Ectodermal cell (in vitro differentiated cells): ENCODE measurements at regions not wholly inside any gene's neighbourhood (a gene's known extent, or its start where the extent isn't known, plus 50 kb on each side); places are given as distances from the start of the nearest gene placed in this dataset.

Experiments used
- H3K27ac ChIP-seq: 2 replicates; pipeline ENCODE4 v1.7.0; 2013; ENCODE audit warnings: mild to moderate bottlenecking, low read depth, low read length; ENCODE audit not compliant: insufficient read depth, poor library complexity, severe bottlenecking
- H3K27me3 ChIP-seq: 2 replicates; pipeline ENCODE4 v1.7.0; 2013; ENCODE audit warnings: mild to moderate bottlenecking, low read length; ENCODE audit not compliant: insufficient read depth, control insufficient read depth, poor library complexity, severe bottlenecking
- H3K36me3 ChIP-seq: one replicate; pipeline ENCODE4 v1.7.0; 2013; ENCODE audit warnings: low read length; ENCODE audit not compliant: control insufficient read depth, insufficient read depth
- H3K4me1 ChIP-seq: one replicate; pipeline ENCODE4 v1.7.0; 2013; ENCODE audit warnings: low read length; ENCODE audit not compliant: control insufficient read depth, insufficient read depth
- H3K4me3 ChIP-seq: 2 replicates; pipeline ENCODE4 v1.7.0; 2013; ENCODE audit warnings: low read depth, low read length, control low read depth; ENCODE audit not compliant: insufficient read depth
- H3K9me3 ChIP-seq: 2 replicates; pipeline ENCODE4 v1.7.0; 2013; ENCODE audit warnings: mild to moderate bottlenecking, low read length, moderate library complexity; ENCODE audit not compliant: control insufficient read depth
- WGBS, 2 experiments: methylation state at CpG; one replicate each; pipeline ENCODE4 v1.1.7; 2013; ENCODE audit warnings: missing lambda C conversion rate in 2 of 2; 5-methylcytosine and 5-hydroxymethylcytosine counted together

DNA sequence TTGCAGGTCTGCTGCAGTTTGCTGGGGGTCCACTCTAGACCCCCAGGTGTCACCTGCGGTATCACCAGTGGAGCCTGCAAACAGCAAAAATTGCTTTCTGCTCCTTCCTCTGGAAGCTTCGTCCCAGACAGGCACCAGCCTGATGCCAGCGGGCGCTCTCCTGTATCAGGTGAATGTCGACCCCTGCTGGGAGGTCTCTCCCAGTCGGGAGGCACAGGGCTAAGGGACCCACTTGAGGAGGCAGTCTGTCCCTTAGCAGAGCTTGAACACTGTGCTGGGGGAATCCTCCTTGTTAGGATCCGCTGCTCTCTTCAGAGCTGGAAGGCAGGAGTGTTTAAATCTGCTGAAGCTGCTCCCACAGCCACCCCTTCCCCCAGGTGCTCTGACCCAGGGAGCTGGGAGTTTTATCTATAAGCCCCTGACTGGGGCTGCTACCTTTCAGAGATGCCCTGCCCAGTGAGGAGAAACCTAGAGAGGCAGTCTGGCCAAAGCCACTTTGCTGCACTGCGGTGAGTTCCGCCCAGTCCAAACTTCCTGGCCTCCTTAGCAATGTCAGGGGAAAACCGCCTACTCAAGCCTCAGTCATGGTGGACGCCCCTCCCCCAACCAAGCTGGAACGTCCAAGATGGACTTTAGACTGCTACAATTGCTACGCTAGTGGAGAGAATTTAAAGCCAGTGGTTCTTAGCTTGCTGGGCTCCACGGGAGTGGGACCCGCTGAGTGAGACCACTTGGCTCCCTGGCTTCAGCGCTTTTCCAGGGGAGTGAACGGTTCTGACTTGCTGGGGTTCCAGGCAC, 652.5 kb downstream of the KCNJ3 start:
- Histone ChIP-seq H3K36me3 (no peaks in the 10 kb centered on the region), H3K9me3 (no peaks in the 10 kb centered on the region), H3K27me3 (no peaks in the 10 kb centered on the region), H3K27ac (no peak overlapping the region), H3K4me1 (no peaks in the 10 kb centered on the region), H3K4me3 (no peak overlapping the region)
- 90 to 92% methylated on average over 17 of the region's 17 CpGs for WGBS, 2 experiments

DNA sequence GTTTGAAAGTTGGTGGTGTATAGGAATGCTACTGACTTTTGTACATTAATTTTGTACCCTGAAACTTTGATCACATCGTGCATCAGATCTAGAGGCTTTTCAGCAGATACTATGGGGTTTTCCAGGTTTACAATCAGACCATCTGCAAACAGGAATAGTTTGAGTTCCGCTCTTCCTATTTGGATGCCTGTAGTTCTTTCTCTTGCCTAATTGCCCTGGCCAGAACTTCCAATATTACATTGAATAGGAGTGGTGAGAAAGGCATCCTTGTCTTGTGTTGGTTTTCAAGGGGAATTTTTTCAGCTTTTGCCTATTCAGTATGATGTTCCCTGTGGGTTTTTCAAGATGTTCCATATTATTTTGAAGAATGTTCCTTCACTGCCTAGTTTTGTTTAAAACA, 633.5 kb downstream of the KCNJ3 start:
- no peaks in the 10 kb centered on the region for H3K9me3 ChIP-seq
- H3K4me3 ChIP-seq = no peak overlapping the region
- H3K36me3 ChIP-seq = no peaks in the 10 kb centered on the region
- 86 to 97% methylated on average over 2 of the region's 2 CpGs for WGBS, 2 experiments
- H3K4me1 ChIP-seq = no peaks in the 10 kb centered on the region
- no peak overlapping the region for H3K27ac ChIP-seq
- no peaks in the 10 kb centered on the region for H3K27me3 ChIP-seq

DNA sequence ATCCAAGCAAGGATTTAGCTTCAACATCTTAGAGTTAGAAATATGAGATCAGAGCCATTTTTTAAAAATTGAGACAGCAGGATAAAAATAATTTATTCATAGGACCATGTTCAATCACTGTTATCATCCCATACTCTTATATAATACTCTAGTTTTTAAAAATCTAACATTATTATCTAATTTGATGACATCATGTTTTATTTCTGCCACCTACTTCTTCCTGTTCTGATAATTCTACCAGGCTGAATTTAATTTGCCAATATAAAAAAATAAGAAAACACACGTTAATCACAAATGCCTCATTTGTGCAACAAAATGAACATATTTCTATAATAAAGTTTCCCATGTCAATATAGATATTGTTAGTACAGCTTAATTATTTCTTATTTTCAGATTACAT, 621.7 kb downstream of the KCNJ3 start:
- 80% methylated on average over 1 of the region's 1 CpG; no CpG with 5 or more reads in 1 of the 2 experiments for WGBS, 2 experiments
- no peak overlapping the region for H3K4me3 ChIP-seq
- no peaks in the 10 kb centered on the region for H3K36me3 ChIP-seq
- H3K4me1 ChIP-seq = no peaks in the 10 kb centered on the region
- H3K9me3 ChIP-seq = no peaks in the 10 kb centered on the region
- no peaks in the 10 kb centered on the region for H3K27me3 ChIP-seq
- no peak overlapping the region for H3K27ac ChIP-seq

DNA sequence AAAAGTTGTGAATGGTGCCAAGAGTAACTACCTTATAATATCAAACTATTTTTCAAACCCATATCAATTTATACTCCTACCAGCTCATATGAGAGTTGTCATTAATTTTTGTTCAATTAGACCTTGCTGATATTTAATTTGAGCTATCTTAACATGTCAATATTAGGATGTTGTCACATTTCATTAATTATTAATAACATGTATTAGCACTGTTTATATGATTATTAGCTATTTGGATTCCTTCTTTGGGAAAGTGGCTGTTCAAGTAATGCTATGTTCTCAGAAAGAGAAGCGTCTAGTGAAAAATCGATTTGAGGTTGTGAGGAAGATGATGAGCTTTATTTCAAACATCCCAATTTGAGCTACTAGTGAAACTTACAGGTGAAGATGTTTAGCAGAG, 620.2 kb downstream of the KCNJ3 start:
- 93 to 97% methylated on average over 2 of the region's 2 CpGs for WGBS, 2 experiments
- H3K27ac ChIP-seq = no peak overlapping the region
- no peaks in the 10 kb centered on the region for H3K9me3 ChIP-seq
- no peak overlapping the region for H3K4me3 ChIP-seq
- no peaks in the 10 kb centered on the region for H3K27me3 ChIP-seq
- H3K4me1 ChIP-seq = no peaks in the 10 kb centered on the region
- H3K36me3 ChIP-seq = no peaks in the 10 kb centered on the region

DNA sequence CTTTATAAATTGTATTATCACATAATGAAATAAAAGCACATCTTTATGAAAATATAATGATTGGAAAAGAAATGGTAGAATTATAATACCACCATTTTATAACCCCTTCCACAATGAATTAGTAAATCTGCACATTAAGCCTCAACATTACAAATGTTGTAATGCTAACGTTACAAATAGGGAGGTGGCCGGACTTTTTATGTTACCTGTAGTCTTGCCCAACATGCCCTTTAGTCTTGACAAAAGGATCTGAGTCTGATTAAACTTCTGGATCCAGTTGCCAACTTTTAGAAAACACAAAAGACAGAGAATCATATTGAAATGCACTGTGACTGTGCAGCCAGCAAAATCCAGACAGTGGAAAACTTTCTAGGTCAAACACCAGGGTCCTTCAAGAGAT, 617.3 kb downstream of the KCNJ3 start:
- Histone ChIP-seq H3K9me3 (no peaks in the 10 kb centered on the region), H3K4me1 (no peaks in the 10 kb centered on the region), H3K4me3 (no peak overlapping the region), H3K36me3 (no peaks in the 10 kb centered on the region), H3K27me3 (no peaks in the 10 kb centered on the region), H3K27ac (no peak overlapping the region)
- WGBS, 2 experiments = 89 to 92% methylated on average over 2 of the region's 2 CpGs

- Histone ChIP-seq H3K27me3 (no peaks in the 10 kb centered on the region), H3K27ac (no peak overlapping the region), H3K36me3 (no peaks in the 10 kb centered on the region), H3K9me3 (no peaks in the 10 kb centered on the region), H3K4me3 (no peak overlapping the region), H3K4me1 (no peaks in the 10 kb centered on the region)
- WGBS, 2 experiments = 33 to 48% methylated on average over 1 to 3 of the region's 3 CpGs
These were observed 612.1 kb downstream of the KCNJ3 start for GRCh38 chr2:155310589-155310988.

GRCh38 chr2:155309483-155309882, 611.0 kb downstream of the KCNJ3 start:
- Histone ChIP-seq H3K4me1 (no peaks in the 10 kb centered on the region), H3K4me3 (no peak overlapping the region), H3K27me3 (no peaks in the 10 kb centered on the region), H3K36me3 (no peaks in the 10 kb centered on the region), H3K27ac (no peak overlapping the region), H3K9me3 (no peaks in the 10 kb centered on the region)
- 95 to 100% methylated on average over 1 of the region's 1 CpG for WGBS, 2 experiments

DNA sequence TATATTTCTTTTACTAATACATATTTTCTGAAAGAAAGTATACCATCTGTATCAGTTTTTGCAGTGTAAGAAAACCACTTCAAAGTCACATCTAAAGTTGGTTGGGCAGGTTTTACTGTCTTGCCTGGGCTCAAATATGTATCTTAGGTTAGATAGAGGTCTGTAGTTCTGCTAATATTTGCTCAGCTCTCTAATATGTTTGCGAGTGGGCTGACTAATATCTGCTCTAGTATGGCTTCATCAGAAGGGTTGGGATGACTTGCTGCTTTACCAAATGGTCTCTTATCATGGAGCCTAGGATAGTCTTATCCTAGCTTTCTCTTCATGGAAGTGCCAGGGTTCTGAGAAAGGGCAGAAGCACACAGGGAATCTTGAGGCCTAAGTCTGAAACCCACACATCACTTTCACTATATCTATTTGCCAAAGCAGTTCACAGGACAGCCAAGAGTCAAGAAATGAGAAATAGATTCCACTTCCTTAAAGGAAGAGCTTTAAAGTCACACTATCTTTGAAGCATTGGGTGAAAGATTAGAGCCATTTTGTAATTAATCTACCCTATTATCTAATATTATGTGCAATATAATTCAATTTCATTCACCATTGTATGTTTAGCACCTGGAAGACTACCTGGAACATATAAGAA, 610.0 kb downstream of the KCNJ3 start:
- no peak overlapping the region for H3K27ac ChIP-seq
- 87 to 93% methylated on average over 1 of the region's 1 CpG for WGBS, 2 experiments
- no peak overlapping the region for H3K4me3 ChIP-seq
- H3K4me1 ChIP-seq = no peaks in the 10 kb centered on the region
- H3K9me3 ChIP-seq = no peaks in the 10 kb centered on the region
- no peaks in the 10 kb centered on the region for H3K36me3 ChIP-seq
- H3K27me3 ChIP-seq = no peaks in the 10 kb centered on the region

DNA sequence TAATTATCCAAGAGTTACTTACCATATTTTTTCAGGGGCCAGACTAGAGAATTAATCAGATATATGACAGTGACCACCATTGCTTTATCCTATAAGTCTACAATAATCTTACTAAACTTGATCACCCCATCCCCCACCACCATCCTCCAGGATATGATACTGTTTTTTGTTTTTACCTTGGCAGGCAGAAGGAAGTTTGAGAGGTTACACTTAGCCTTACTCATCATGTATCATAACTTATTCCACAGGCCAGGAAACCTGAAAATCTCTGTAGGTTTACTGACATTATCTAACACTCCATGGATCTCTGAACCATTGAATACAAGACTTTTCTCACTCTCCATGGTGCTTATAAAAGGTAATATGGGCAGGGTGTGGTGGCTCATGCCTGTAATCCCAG, 602.7 kb downstream of the KCNJ3 start:
- H3K4me1 ChIP-seq = no peaks in the 10 kb centered on the region
- no peak overlapping the region for H3K4me3 ChIP-seq
- no peaks in the 10 kb centered on the region for H3K9me3 ChIP-seq
- no peak overlapping the region for H3K27ac ChIP-seq
- H3K36me3 ChIP-seq = no peaks in the 10 kb centered on the region
- H3K27me3 ChIP-seq = no peaks in the 10 kb centered on the region

- Histone ChIP-seq H3K27ac (no peak overlapping the region), H3K4me3 (no peak overlapping the region), H3K27me3 (no peaks in the 10 kb centered on the region), H3K36me3 (no peaks in the 10 kb centered on the region), H3K4me1 (no peaks in the 10 kb centered on the region), H3K9me3 (no peaks in the 10 kb centered on the region)
- 92% methylated on average over 1 of the region's 1 CpG; no CpG with 5 or more reads in 1 of the 2 experiments for WGBS, 2 experiments
These were observed 599.5 kb downstream of the KCNJ3 start for GRCh38 chr2:155298001-155298400.
